ENCODE measurements at regions not wholly inside any gene's neighbourhood (a gene's known extent, or its start where the extent isn't known, plus 50 kb on each side); places are given as distances from the start of the nearest gene placed in this dataset.

GRCh38 chr13:99656092-99656745 lies 154.9 kb downstream of the TM9SF2 start (continued):
- 0 out of 2 replicates have a peak, but pooled peaks have one; percentile 21 for TF ChIP-seq GATAD1 (CRISPR knock-in tag; IDR thresholded peaks at IDR 0.05)
- TF ChIP-seq GATAD2A (CRISPR knock-in tag; IDR thresholded peaks at IDR 0.05): peak; percentile 4; the same call in 1 of the 2 replicates
- TF ChIP-seq, protein P1, sequence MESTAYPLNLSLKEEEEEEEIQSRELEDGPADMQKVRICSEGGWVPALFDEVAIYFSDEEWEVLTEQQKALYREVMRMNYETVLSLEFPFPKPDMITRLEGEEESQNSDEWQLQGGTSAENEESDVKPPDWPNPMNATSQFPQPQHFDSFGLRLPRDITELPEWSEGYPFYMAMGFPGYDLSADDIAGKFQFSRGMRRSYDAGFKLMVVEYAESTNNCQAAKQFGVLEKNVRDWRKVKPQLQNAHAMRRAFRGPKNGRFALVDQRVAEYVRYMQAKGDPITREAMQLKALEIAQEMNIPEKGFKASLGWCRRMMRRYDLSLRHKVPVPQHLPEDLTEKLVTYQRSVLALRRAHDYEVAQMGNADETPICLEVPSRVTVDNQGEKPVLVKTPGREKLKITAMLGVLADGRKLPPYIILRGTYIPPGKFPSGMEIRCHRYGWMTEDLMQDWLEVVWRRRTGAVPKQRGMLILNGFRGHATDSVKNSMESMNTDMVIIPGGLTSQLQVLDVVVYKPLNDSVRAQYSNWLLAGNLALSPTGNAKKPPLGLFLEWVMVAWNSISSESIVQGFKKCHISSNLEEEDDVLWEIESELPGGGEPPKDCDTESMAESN (CRISPR knock-in tag; conservative IDR thresholded peaks at IDR 0.05): no peak
- TF ChIP-seq ZNF430 (CRISPR knock-in tag; IDR thresholded peaks at IDR 0.05): no peak
- no peak for TF ChIP-seq ESRRA (CRISPR knock-in tag; IDR thresholded peaks at IDR 0.05; ENCODE audit: low read depth)
- 0 out of 2 replicates have a peak, but pooled peaks have one; percentile 48 for TF ChIP-seq ZNF580 (CRISPR knock-in tag; IDR thresholded peaks at IDR 0.05; ENCODE audit: borderline replicate concordance, low read depth)
- TF ChIP-seq JDP2 (CRISPR knock-in tag; IDR thresholded peaks at IDR 0.05; ENCODE audit: borderline replicate concordance): no peak
- no peak for TF ChIP-seq ZNF451 (CRISPR knock-in tag; IDR thresholded peaks at IDR 0.05)
- TF ChIP-seq HOXD1 (CRISPR knock-in tag; IDR thresholded peaks at IDR 0.05): no peak
- no peak for TF ChIP-seq ZSCAN12 (CRISPR knock-in tag; IDR thresholded peaks at IDR 0.05)
- peak; percentile 85 for TF ChIP-seq STAG1 (CRISPR knock-in tag; IDR thresholded peaks at IDR 0.05)
- TF ChIP-seq AKNA (CRISPR knock-in tag; IDR thresholded peaks at IDR 0.05; ENCODE audit: borderline replicate concordance): no peak
- TF ChIP-seq DNMT1 (CRISPR knock-in tag; IDR thresholded peaks at IDR 0.05): no peak
- TF ChIP-seq MEIS1 (CRISPR knock-in tag; IDR thresholded peaks at IDR 0.05; ENCODE audit: borderline replicate concordance): no peak
- no peak for TF ChIP-seq ZNF292 (CRISPR knock-in tag; IDR thresholded peaks at IDR 0.05; ENCODE audit: borderline replicate concordance, low read depth)
- no peak for TF ChIP-seq MZF1 (CRISPR knock-in tag; IDR thresholded peaks at IDR 0.05; ENCODE audit: borderline replicate concordance)
- no peak for TF ChIP-seq ATF7-NPFF (CRISPR knock-in tag; IDR thresholded peaks at IDR 0.05; ENCODE audit: low read depth)
- TF ChIP-seq GLMP (CRISPR knock-in tag; IDR thresholded peaks at IDR 0.05; ENCODE audit: borderline replicate concordance): no peak
- no peak for TF ChIP-seq BRF2 (CRISPR knock-in tag; IDR thresholded peaks at IDR 0.05)
- no peak for TF ChIP-seq ZNF720 (CRISPR knock-in tag; IDR thresholded peaks at IDR 0.05)
- TF ChIP-seq SNAI1 (CRISPR knock-in tag; IDR thresholded peaks at IDR 0.05; ENCODE audit: borderline replicate concordance): no peak
- no peak for TF ChIP-seq KLF9 (CRISPR knock-in tag; IDR thresholded peaks at IDR 0.05; ENCODE audit: low read depth)
